HG02759 (cell line): ENCODE measurements at regions not wholly inside any gene's neighbourhood (a gene's known extent, or its start where the extent isn't known, plus 50 kb on each side); places are given as distances from the start of the nearest gene placed in this dataset.
A peak's percentile ranks its signal among the peaks of the same experiment; 100 is the strongest.
"Not testable (repeated sequence)": the region's sequence is repeated elsewhere in the genome, so short reads cannot be mapped to it uniquely, and the experiment has no call there.

Experiments
- ATAC-seq: cut with Tn5 transposase; IDR thresholded peaks from one replicate; pipeline ENCODE4 v1.9.1; 2021; ENCODE audit warnings: mild to moderate bottlenecking, moderate library complexity; ENCODE audit not compliant: unreplicated experiment

DNA sequence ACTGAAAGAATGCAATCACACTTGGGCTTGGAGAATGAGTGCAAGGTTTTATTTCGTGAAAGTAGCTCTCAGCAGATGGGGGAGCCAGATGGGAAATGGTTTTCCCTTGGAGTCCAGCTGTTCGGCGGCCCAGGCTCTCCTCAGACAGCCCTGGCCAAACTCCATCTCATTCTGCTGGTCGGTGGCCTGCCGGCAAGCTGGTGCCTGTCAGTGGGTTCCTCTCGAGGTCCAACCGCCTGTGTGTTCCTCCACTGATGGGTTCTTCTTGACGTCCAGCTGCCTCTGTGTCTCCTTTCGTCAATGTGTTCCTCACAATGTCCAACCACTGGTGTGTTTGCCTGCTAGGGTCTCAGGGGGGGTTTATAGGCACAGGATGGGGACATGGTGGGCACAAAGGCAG lies 80.3 kb downstream of the POU3F4 start:
- ATAC-seq: no peak

DNA sequence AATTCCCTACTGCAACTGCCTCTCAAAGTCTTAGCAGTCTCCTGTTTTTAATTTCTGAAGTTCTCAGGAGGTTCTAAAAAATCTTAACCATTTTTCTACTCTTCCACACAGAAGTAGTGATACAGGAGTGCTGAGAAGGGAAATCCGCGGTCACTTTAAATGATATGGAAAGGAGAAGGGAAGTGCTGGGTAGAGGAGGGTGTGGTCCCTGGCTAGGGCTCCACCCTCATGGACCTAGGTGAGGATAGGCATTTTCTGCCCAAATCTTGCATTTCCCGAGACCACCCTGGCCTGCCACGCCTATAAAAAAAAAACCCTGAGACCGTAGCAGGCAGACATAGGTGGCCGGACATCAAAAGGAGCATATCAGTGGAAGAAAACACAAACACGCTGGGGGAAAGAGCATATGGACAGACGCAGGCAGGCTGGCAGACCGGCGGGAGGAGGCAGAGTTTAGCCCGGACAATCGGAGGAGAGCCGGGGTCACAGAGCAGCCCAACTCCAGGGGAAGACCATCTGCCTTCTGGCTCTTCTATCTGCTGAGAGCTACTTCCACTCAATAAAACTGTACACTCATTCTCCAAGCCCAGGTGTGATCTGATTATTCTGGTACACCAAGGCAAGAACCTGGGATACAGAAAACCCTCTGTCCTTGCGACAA lies 85.7 kb downstream of the POU3F4 start:
- ATAC-seq: no peak

DNA sequence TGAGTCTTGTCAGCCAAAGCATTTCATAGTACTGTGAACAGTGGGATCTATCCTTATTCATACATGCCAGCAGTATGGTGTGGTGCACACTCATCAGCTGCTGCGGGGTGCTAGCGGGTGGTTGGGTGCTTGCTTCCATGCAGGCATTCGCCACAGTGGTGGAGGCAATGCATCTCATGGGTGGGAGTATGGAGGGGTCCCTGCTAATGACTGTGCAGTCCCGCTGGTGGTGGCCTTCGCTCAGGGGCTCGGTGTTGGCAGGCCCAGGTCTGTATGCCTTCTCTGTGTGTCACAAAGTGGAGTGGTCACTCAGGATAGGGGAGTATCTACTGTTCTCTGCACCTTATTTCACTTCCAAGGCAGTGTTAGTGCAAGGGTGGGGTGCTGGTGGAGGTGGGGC lies 122.6 kb downstream of the POU3F4 start:
- ATAC-seq: no peak

DNA sequence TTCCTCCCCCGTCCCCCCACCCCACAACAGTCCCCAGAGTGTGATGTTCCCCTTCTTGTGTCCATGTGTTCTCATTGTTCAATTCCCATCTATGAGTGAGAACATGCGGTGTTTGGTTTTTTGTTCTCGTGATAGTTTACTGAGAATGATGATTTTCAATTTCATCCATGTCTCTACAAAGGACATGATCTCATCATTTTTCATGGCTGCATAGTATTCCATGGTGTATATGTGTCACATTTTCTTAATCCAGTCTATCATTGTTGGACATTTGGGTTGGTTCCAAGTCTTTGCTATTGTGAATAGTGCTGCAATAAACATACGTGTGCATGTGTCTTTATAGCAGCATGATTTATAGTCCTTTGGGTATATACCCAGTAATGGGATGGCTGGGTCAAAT lies 141.6 kb downstream of the POU3F4 start:
- not testable (repeated sequence) for ATAC-seq

DNA sequence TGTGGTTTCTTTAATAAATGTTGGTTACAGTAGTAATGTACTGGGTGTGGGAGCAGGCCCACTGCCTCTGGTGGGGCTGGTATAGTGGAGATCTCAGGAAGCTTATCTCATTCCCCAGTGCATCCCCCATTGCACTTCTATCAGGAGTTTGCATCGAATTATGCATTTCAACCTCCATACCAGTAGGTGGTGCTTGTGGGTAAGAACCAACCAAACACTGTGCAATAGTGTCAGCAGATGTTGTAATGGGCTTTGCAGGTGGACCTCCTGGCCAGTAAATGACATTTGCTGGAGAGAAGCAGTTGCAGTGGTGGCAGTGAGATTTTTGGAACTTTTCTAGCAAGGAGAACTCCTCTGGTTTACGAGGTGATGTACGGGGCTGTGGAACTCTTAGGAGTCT lies 150.6 kb downstream of the POU3F4 start:
- peak; percentile 59 for ATAC-seq
